HG03135 (cell line): ENCODE measurements at regions not wholly inside any gene's neighbourhood (a gene's known extent, or its start where the extent isn't known, plus 50 kb on each side); places are given as distances from the start of the nearest gene placed in this dataset.

Experiments used
- ATAC-seq: cut with Tn5 transposase; IDR thresholded peaks from one replicate; pipeline ENCODE4 v1.9.1; 2021; ENCODE audit warnings: mild to moderate bottlenecking, moderate library complexity; ENCODE audit not compliant: unreplicated experiment

DNA sequence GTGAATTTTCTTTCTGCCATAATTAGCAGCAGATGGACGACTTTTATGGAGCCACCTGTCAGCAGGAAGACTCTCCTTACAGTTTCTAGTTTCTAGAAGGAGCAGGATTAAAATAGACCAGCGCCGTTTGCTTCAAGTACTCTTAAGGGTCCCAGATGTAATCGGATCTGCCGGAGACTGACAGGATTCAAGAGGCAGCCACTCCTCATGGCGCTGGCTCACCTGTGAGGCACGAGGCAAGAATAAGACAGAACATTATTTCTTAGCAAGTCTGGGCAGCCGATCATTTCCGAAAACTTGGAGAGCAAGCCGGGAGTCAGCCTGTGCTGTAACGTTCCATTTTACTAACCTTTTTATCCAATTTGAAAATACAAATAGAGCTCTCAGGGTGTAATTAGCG, 410.4 kb upstream of the RORA start:
- ATAC-seq, result no peak

DNA sequence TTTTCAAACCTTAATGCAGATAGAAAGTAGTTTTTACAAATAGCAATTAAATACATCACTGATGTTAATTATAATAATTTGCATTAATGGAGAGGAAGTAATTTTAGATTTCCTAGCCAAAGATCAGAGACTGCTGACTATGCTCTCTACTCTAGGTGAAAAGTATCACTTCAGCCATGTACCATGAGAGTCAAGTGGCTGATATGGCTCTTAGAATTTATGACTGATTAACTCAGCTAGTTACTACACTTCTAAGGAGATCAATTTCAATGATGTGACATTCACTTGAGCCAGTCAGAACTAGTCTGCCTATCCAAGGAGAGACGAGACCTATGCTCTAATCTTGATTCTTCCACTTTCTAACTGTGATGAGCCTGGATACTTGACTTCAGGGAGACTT, 405.7 kb upstream of the RORA start:
- no peak for ATAC-seq

DNA sequence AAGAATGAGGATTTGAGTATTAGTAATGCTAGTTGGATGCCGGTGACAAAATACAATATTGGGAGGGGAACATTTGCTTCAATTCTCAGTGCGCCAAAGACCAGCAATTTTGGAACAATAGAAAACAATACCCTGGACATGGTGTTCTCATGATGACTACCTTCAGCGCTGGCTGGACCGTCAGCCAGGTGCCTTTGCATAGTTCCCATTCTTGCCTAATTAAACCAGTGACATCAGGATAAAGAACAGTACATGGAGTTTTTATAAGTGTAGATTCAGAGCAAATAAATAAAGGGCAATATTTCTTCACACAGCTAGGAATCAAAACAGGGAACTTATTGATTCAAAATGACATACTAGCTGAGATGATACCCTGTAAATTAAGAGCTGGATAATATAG, 404.8 kb upstream of the RORA start:
- no peak for ATAC-seq

GRCh38 chr15:61629269-61629668, 400.2 kb upstream of the RORA start:
- ATAC-seq, result no peak

DNA sequence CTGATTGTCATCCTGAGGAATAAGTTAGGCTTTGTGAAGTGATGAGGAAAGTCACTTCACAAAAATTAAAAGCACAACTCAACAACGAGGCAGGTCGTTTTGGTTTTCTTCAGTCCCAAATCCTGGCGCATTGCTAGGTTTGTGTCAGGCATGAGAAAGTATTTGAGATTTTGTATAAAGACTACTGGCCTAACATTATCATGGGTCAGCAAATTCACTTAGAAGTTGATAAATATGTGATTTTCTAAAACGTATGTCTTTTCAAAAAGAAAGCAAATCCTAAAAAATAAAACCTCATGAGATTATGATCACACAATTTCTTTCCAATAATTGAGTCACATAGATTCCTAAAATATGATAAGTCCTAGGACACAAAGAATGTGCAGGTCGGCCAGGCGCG, 395.8 kb upstream of the RORA start:
- no peak for ATAC-seq

DNA sequence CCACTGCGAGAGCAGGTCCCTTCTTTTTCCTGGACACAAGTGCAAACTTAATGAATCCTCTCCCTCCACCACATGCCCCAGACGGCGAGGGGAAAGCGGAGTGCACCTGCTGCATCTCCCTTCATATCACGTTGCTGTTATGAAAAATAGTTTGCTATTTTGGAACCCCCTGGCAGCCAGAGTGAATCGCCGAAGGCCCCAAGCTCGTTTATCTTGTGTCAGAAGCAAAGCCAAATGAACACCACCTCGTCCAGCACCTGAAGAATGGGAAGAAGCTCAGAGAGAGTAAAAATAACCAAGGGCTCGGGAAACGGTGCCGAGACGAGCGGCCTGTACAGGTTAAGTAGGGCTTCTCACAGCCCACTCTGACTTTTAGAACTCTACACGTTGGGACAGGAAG, 394.6 kb upstream of the RORA start:
- no peak for ATAC-seq

DNA sequence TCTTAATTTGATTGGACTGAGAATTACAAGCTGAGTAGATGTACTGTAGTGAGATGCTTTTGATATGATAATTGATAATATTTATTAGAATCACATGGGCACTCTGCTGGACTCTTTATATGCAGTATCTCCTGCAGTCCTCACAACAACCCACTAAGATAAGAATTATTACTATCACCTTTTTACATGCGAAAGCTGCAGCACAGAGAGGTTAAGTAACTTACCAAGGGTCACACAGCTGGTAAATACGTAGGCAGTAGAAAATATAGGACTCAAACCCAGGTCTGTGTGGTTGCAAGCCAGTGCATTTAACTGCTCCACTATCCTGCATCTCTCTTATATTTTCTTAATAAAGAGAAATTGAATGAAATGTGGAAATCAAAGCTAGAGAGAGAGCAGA, 392.8 kb upstream of the RORA start:
- ATAC-seq, result no peak

GRCh38 chr15:61621146-61621545, 392.0 kb upstream of the RORA start:
- no peak for ATAC-seq

DNA sequence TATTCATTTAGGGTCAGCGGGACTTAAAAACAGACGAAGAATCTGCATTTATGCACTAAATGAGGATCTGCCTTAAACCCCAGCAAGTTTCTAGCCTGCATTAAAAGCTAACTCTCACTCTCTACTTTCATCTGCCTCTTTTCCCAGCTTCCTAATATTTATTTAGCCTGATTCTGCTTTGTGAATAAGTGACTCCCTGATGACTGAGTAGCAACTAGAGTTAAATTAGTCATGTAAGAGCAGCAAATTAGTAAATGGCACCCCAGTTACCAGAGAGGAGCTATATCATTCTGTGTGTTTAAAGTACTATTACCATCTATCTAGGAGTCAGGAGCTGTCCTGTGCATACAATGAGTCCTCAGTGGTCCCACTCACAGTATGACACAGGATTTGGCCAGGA, 391.0 kb upstream of the RORA start:
- no peak for ATAC-seq

- ATAC-seq, result no peak
Observed at GRCh38 chr15:61613729-61614128, 384.6 kb upstream of the RORA start.

- no peak for ATAC-seq
Observed at GRCh38 chr15:61613138-61613537, 384.0 kb upstream of the RORA start.

- ATAC-seq, result no peak
Observed at GRCh38 chr15:61612111-61612510, 383.0 kb upstream of the RORA start.

- no peak for ATAC-seq
Observed at GRCh38 chr15:61605343-61605742, 376.2 kb upstream of the RORA start.

DNA sequence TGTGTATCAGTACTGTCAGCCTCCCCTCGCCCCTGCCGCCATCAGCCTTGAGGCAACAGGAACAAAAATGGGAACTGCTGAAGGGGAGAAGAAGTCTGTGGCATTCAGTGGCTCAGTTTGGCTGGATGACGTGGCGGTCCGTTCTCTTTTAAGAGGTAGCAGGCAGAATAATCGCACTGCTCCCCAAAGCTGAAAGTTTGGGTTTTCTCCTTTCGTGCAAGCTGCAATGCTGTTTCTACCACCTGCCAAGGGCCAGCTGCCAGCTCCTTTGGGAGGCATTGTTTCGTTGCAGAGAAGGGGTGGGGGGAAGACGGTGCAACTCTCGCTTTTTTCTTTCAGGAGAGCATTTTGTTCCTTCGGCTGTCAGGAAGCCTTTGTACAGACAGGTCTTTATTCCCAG, 369.6 kb upstream of the RORA start:
- no peak for ATAC-seq

DNA sequence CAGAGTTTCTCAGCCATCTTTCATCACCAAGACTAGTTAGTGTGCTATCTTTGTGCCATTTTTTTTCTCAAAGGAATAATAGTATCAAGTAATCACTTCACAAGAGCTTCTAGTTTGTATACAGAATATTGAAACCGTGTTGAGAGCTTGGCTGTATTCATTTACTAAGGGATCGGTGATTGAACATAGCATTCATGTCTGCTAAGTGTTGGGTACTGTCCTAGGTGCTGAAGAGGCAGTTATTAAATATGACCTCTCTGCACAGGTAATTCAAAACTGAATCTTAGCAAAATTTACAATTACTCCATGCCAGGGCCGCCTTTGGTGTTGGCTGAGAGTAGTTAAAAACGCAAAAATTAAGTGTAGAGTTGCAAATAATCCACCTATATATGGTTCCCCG, 355.3 kb upstream of the RORA start:
- no peak for ATAC-seq

GRCh38 chr15:61582092-61582491, 353.0 kb upstream of the RORA start:
- no peak for ATAC-seq

GRCh38 chr15:61575597-61575996, 346.5 kb upstream of the RORA start:
- ATAC-seq, result no peak

- no peak for ATAC-seq
Observed at GRCh38 chr15:61571026-61571425, 341.9 kb upstream of the RORA start.

DNA sequence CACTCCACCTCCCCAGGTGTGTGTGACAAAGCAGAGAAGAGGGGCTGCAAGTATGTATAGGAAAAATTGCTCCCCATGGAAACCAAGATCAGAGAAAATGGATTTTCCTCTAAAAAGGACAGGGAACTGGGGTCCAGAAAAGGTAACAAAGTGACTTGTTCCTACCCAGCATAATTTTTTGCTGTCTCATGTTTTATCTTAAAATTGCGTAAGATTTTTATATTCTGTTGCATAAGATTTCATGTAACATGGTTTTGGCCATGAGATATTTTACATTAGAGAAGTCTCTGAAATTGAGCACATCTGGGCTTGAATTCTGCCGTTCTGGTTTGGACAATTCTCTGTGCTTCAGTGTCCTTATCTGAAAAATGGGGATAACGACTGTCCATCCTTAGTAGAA, 335.7 kb upstream of the RORA start:
- ATAC-seq, result no peak

DNA sequence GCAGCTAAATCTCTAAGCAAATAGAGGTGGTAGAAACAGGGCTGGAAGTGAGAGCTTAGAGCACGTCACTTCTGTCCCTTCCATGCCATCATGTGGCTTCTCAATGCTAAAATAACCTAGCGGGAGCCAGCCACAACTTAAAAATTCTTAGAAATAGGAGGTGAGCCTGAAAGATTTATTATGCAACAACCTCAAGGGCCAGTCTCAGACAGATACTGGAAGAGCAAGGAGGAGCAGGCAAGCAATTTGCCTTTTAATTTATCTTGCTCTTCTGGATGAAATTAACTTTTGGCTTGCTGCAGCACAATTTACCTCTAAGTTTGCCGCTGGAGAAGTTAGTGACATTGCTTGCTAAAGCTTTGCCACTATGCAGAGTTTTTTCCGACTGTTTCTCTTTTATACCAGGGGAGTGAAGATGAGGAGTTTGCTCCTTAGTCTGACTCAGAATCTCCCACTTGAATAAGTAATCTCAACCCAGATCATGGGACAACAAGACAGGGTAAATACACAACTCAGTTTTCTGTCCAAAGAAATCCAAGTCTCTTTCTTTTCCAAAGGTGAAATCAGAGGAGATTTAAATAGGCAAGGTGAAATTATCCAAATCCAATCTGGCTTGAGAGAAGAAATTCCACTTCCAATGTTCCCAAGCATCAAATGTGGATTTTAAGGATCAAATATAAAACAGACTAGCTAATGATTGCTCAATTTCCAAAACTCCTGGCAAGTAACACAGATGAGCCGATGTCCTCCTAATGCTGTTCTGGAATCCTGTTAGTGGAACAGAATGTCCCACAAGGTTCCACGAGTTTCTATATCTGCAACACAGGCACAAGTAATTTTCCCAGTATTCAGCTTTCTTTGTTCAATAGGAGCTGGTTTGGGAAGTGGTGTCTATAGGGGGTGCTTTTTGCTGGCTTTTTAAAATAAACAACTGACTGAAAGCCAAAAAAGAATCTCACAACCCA, 329.4 kb upstream of the RORA start:
- ATAC-seq, result no peak

DNA sequence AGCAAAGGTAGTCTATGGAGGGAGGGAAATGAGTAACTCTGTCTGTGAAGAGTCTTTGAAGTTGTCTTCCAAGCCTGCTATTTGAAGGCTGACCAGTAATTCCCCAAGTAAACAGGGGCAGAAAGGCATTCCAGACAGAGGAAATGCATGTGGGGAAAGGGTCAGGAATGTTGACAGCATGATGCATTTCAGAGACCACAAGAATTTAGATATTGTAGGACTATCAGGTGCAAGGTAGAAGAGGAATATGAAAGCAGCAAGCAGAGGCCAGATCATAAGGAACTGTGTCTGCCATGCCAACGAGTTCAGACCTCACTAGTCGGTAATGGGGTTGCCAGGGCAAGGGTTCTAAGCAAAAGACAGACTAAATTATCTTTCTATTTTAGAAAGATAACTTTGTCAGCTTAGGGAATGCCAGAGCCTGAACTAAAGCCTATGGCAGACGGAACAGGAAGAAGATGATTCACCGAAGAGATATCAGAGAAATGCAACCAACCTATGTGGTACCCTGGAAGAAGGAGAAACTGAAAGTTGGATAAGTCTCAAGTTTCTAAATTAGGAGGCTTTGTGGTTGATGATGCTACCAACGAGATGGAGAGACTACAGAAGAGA, 327.0 kb upstream of the RORA start:
- ATAC-seq, result no peak

DNA sequence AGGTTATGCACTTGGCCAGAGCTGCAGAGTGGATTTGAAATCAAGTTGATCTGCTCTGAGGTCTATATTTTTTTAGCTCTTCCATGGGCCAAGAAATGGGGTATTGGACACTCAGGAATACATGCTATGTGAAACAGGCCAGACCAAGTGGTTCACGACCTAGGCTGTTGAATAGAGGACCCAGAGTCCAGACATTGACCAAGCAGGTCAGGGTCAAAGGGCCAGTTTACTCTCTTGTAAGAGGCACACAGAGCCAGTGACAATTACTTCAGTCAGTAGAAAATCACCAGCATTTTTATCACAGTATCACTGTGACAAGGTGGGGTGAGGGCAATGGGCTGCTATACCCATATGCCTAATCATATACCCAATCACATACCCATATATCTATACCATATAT, 320.6 kb upstream of the RORA start:
- ATAC-seq, result no peak

DNA sequence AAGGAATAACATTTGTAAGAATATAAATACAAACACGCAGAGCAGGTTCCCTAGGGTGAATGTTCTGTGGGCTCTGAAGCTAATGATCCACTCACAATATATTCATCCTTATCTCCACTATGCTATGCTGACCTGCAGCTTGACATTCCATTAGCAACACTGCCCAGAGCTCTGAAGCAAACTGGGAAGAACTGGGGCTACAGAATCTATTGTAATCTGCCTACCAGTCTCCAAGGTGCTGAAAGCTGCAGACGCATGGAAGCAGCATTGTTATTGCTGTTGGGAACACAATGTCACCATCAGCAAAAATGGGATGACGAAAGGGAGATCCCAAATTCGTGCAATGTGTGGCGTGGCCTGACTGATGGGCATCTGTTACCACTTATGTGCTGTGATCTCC, 316.7 kb upstream of the RORA start:
- no peak for ATAC-seq
